ENCODE measurements at regions not wholly inside any gene's neighbourhood (a gene's known extent, or its start where the extent isn't known, plus 50 kb on each side); places are given as distances from the start of the nearest gene placed in this dataset.

DNA sequence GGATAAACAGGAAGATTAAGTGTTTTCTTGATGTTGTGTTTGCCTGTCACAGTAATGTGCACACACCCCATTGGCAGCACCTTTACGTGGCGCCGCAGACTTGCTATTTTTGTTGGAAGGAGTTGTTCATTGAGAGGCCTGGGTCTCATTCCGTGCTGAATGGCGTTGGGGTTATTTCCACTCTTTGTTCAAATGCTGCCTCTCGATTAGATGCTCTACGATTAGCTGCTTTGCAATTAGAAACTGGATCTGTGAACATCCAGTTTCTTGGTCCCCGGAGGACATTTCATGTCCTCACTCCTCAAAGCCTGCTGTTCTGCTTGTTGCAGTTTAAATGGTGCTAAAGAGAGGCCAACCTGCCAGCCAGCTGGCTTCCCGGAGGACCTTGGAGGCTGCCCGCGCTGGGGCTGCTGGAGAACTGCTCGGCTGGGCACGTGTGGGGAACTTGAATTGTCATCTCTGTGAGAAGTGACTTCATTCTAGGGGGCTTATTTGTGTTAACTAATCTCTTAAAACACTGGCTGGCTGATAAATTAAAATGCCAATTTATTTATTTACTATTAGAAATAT lies 117.4 kb upstream of the NABP1 start:
- TF ChIP-seq GATA2 (IDR thresholded peaks at IDR 0.05; ENCODE audit: low read depth, low read length), result no peak
- no peak for TF ChIP-seq GATA3 (IDR thresholded peaks at IDR 0.05; ENCODE audit: low read depth, low read length)

DNA sequence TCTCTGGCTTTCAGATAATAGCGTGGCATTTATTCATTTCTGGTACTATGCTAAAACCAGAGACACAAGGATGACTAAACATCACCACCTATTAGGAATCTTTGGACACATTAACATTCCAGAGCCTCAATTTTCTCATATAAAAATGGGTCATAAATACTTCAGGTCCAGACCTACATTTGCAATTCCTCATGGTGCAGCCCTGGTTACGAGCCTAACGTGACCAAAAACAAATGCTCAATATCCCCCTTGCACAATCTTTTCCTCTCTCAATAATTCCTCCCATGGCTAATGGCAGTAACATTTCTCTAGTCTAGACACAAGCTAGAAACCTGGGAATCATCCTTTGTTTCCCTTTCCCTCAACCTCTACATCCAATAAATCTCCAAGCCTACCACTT lies 112.8 kb upstream of the NABP1 start:
- TF ChIP-seq GATA2 (IDR thresholded peaks at IDR 0.05; ENCODE audit: low read depth, low read length) (no peak), GATA3 (IDR thresholded peaks at IDR 0.05; ENCODE audit: low read depth, low read length) (no peak)

DNA sequence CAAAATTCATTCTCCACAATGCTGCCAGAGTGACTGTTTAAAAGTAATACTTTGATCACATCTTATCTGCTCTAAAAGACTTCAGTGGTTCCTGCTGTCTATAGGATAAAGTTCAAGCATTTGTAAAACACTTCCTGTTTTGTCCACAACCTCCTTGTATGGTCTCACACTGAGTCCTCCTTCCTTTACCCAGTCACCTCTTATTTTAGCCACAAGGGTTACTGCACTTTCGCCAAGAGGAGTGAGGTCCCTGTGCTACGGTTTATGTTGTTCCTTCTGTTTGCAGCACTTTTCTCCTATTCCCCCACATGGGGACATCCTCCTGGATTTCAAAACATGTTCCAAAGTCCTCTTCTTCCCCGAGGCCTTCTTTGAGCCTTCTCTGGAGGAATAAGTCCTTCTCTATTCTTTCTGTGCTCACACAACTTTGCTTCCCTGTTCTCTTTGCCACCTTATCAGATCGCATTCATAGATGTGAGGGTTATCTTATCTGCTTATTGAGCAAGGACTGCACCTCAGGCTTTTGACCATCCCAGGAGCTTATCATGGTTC lies 112.2 kb upstream of the NABP1 start:
- no peak for TF ChIP-seq GATA2 (IDR thresholded peaks at IDR 0.05; ENCODE audit: low read depth, low read length)
- no peak for TF ChIP-seq GATA3 (IDR thresholded peaks at IDR 0.05; ENCODE audit: low read depth, low read length)

DNA sequence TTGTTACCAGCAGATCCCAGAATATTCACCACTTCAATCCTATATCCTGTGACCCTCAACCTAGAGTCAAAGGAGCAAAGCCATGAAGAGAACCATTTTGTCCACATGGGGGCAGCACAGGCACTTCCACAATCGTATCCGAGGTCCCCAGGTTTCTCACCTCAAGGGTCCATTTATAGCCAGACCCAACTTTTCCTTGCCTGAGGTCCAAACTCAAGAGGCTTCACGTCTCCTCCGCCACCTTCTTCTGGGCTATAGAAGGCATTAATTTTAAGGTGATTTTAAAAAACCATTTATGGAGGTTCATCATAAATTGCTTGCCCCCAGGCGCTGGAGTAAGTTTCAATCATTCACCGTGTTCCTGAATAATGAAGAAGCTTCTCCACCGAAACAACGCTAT lies 111.6 kb upstream of the NABP1 start:
- TF ChIP-seq GATA2 (IDR thresholded peaks at IDR 0.05; ENCODE audit: low read depth, low read length), result no peak
- no peak for TF ChIP-seq GATA3 (IDR thresholded peaks at IDR 0.05; ENCODE audit: low read depth, low read length)

DNA sequence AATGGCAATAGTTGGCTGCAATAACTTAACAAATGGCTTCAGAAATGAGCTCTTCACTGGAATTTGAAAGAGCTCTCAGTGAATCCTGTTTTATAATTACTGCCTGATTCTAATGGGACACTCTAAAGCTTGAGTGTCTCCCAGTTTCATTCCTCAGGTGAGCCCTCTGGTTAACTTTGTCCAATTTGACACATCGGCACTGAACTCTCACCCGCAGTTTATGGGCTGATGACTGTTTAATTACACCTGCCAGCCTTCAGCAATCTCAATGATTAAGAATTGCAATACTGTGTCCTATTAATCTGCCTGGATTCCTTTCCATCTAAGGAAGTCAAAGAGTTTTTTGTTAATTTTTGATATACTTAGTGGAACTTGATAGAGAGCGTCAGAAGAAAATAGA lies 110.7 kb upstream of the NABP1 start:
- TF ChIP-seq GATA3 (IDR thresholded peaks at IDR 0.05; ENCODE audit: low read depth, low read length), result no peak

DNA sequence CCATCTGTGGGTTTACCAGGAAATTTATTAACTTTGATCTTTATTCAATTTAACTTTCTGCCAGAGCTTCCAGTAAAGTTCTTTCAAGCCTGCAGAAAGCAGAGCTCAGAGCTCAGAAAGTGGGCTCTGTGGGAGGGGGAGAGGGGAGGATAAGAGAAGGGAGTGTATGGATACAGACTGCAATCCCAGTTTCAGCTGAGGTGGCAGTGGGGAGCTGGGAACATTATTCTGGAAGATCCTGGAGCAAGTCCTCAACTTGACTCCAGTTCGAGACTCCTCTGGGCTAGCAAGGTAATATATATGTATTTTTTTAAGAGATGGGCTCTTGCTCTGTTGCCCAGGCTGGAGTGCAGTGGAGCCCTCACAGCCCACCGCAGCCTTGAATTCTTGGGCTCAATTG lies 108.9 kb upstream of the NABP1 start:
- TF ChIP-seq GATA3 (IDR thresholded peaks at IDR 0.05; ENCODE audit: low read depth, low read length), result no peak
- TF ChIP-seq GATA2 (IDR thresholded peaks at IDR 0.05; ENCODE audit: low read depth, low read length), result no peak

DNA sequence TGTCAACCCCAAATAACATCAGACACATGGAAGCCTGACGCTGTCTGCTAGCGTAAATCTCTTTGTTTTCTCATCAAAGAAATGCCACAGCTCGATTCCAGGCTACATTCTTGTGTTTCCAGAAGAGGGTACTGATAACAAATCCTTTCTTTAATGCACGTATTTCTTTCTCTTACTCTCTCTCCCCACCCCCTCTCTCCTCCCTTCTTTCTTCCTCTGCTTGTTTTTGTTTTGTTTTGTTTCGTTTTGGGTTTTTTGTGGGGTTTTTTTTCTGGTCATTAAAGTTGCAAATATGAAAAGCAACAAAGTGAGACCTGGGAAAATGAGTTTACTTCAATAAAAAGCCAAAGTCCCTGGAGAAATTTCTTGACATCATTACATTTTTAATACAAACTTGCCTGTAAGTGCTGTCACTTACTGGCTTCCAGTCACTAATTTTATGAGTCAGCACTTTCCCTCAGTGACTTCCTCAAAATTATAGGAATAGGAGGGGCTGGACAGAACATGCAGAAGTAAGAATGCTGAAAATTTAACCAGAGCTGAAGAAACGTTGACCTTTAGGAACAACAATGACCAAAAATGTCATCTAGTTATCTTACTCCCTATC lies 106.7 kb upstream of the NABP1 start:
- TF ChIP-seq GATA3 (IDR thresholded peaks at IDR 0.05; ENCODE audit: low read depth, low read length) (no peak), GATA2 (IDR thresholded peaks at IDR 0.05; ENCODE audit: low read depth, low read length) (no peak)

DNA sequence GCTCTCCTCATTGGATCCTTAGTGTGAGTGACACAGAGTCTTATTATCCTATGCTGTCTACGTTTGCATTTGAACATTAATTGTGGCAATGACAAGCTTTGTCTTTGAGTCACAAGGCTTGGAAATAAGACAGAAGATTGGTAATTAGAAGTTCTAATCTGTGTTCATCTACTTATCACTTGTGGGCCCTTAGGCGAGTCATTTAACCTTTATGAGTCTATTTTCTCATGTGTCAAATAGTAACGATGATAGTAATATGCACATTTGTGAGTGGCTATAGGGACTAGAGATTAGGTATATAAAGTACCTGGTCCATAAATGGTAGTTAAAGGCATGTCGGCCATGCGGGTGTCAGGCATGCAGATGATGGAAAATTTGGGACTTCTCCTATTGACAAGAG lies 105.6 kb upstream of the NABP1 start:
- TF ChIP-seq GATA3 (IDR thresholded peaks at IDR 0.05; ENCODE audit: low read depth, low read length) (no peak), GATA2 (IDR thresholded peaks at IDR 0.05; ENCODE audit: low read depth, low read length) (no peak)

DNA sequence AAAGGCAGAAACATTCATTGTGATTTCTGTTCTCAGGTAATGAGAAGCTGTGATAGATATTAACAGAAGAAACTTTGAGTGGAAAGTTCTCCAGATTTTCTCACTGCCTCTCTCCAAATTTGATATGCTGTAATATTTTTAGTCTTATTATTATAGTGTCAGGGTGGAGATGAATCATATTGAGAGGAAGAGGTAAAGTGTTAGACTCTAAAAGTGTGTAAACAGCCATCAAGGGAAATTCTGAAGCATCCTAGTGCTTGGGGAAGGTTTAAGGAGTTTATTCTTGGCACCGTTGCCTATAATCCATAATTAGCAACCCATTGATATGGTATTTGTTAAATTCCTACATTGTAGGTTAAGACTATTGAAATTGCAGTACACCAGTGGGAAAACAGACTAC lies 104.7 kb upstream of the NABP1 start:
- no peak for TF ChIP-seq GATA2 (IDR thresholded peaks at IDR 0.05; ENCODE audit: low read depth, low read length)
- TF ChIP-seq GATA3 (IDR thresholded peaks at IDR 0.05; ENCODE audit: low read depth, low read length), result no peak

DNA sequence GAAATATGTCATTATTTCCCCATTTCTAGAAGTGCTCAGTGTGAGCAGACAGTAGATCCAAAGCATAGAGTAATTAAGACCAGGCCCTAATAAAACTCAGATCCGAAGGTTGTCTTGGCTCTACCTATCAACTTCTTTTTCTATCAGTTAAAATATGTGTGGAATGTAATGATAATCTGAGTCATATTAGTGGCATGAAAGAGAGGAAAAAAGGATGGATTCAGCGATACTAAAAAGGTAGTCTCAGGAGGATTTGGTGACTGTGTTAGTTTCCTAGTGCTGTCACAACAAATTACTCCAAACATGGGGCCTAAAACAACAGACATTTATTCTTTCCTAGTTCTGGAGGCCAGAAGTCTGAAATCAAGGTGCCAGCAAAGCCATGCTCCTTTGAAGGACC lies 103.7 kb upstream of the NABP1 start:
- TF ChIP-seq GATA3 (IDR thresholded peaks at IDR 0.05; ENCODE audit: low read depth, low read length) (no peak), GATA2 (IDR thresholded peaks at IDR 0.05; ENCODE audit: low read depth, low read length) (no peak)

DNA sequence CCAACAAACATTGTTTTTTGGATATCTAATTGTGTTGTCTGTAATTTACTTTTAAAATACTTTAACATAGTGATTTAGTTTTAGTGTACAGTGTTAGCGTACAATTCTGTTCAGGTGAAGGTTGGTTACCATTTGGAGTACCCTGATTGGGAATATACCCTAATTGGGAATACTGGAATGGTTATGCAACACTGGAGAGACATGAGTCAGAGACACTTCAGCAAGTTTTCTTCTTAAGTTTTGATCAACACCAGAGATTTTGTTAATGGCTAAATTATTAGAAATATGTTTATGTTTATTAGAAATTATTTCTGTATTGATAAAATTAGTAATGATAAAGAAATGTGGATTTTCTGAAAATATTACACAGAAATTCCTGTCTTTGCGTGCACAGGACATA lies 100.3 kb upstream of the NABP1 start:
- no peak for TF ChIP-seq GATA2 (IDR thresholded peaks at IDR 0.05; ENCODE audit: low read depth, low read length)
- no peak for TF ChIP-seq GATA3 (IDR thresholded peaks at IDR 0.05; ENCODE audit: low read depth, low read length)

DNA sequence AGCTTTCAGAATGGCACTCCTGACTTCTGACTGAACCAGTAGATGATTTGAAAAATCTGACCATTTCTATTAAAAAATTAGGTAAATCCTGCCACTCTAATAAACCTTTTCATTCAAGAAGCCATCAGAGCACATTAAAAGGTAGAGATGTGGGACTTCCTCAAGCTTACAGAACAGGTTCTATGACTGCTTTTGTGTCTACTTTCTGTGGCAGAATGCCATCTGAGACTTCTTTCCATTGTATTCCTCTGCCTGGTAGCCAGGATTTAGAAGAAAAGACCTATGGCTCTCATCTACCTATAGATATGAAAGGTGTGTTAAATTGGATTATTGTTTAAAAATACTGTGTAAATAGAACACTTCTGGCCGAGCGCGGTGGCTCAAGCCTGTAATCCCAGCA lies 99.9 kb upstream of the NABP1 start:
- TF ChIP-seq GATA3 (IDR thresholded peaks at IDR 0.05; ENCODE audit: low read depth, low read length) (no peak), GATA2 (IDR thresholded peaks at IDR 0.05; ENCODE audit: low read depth, low read length) (no peak)

DNA sequence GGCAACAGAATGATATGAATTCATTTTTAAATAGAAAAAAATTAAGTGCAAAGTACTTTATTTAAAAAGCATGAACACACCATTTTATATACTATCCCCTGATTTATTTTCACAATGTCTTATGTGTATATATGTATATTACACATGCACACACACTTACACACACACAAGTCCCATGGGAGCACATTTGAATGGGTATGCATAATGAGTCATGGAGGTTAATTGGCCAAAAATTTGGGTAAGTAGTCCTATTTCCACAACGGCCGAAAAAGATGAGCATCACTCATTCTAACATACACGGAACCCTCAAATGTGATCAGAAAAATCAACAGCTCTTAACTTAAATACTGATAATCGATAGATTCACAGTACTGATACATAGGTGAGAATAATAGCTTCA lies 97.4 kb upstream of the NABP1 start:
- TF ChIP-seq GATA2 (IDR thresholded peaks at IDR 0.05; ENCODE audit: low read depth, low read length), result no peak
- no peak for TF ChIP-seq GATA3 (IDR thresholded peaks at IDR 0.05; ENCODE audit: low read depth, low read length)

DNA sequence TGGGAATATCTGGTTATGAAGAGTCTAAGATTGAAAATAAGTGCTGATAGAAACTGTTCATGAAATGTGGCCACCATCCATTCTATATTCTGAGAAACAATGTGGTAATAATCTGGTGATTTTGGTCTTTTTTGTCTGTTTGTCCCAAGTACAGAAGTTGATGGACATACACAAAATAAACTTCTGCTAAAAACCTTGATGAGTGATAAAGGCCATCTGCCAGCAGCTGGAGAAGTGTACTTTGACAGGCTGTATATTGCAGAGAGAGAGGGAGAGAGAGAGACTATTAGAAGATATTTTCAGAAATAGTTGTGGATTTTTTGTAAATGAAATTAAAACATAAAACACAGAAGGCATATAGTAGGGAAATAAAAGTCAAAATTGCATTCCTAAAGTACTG lies 96.9 kb upstream of the NABP1 start:
- TF ChIP-seq GATA3 (IDR thresholded peaks at IDR 0.05; ENCODE audit: low read depth, low read length), result no peak

DNA sequence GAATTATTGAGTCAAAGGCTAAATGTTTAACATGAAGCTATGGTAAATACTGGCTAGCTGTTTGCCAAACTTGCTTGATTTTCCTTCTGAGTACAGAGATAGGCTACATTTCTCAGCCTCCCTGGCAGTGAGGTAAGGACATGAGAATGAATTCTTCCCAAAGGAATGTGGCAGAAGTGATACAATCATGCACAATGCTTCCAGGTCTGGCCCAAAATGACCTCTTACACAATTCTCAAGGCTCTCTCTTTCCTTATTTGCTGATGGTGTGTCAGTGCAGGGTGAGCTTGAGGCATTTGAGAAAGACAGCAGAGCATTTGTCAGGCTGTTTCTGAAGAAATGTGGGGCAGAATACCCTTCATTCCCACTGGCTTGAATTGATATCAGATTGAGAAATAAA lies 95.6 kb upstream of the NABP1 start:
- TF ChIP-seq GATA2 (IDR thresholded peaks at IDR 0.05; ENCODE audit: low read depth, low read length), result no peak
- no peak for TF ChIP-seq GATA3 (IDR thresholded peaks at IDR 0.05; ENCODE audit: low read depth, low read length)

DNA sequence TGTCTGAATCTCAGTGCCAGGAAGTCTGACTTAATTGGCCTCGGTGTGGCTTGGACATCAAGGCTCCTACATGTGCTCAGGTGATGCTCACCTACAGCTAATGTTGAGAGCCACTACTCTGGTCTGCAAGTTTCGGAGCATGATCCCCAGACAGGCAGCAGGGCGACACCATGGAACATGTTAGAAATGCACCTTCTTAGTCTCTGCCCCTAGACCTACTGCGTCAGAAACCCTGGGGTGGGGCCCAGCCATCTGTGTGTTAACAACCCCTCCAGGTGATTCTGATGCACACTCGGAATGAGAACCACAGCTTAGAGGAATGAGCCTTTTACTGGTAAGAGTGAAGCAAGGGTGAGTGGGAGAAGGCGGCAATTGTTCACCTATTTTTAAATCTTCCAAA lies 86.9 kb upstream of the NABP1 start:
- TF ChIP-seq GATA2 (IDR thresholded peaks at IDR 0.05; ENCODE audit: low read depth, low read length) (no peak), GATA3 (IDR thresholded peaks at IDR 0.05; ENCODE audit: low read depth, low read length) (no peak)
